Mucosa of rectum (tissue), 2 donors: ENCODE measurements at regions not wholly inside any gene's neighbourhood (a gene's known extent, or its start where the extent isn't known, plus 50 kb on each side); places are given as distances from the start of the nearest gene placed in this dataset.
"Not testable (repeated sequence)": the region's sequence is repeated elsewhere in the genome, so short reads cannot be mapped to it uniquely, and the experiment has no call there.

Source experiments
- H3K27ac ChIP-seq, 2 donors: one replicate each; pipeline ENCODE4 v1.7.0; 2013; ENCODE audit warnings: inconsistent platforms in 2 of 2, low read depth in 2 of 2, low read length in 2 of 2
- H3K27me3 ChIP-seq, 2 donors: one replicate each; pipeline ENCODE4 v1.7.0; 2013; ENCODE audit warnings: low read length in 2 of 2; ENCODE audit not compliant: control insufficient read depth in 2 of 2, insufficient read depth in 2 of 2
- H3K36me3 ChIP-seq, 2 donors: one replicate each; pipeline ENCODE4 v1.7.0; 2013; ENCODE audit warnings: low read length in 2 of 2; ENCODE audit not compliant: control insufficient read depth in 2 of 2, insufficient read depth in 2 of 2
- H3K4me1 ChIP-seq, 2 donors: one replicate each; pipeline ENCODE4 v1.7.0; 2013; ENCODE audit warnings: low read length in 2 of 2, mild to moderate bottlenecking in 1 of 2; ENCODE audit not compliant: control insufficient read depth in 2 of 2, insufficient read depth in 2 of 2
- H3K4me3 ChIP-seq, 2 donors: one replicate each; pipeline ENCODE4 v1.7.0; 2013; ENCODE audit warnings: low read length in 2 of 2
- H3K9ac ChIP-seq, 2 donors: one replicate each; pipeline ENCODE4 v1.7.0; 2013; ENCODE audit warnings: low read length in 2 of 2, low read depth in 1 of 2, mild to moderate bottlenecking in 1 of 2
- H3K9me3 ChIP-seq, 2 donors: one replicate each; pipeline ENCODE4 v1.7.0; 2013; ENCODE audit warnings: low read length in 2 of 2; ENCODE audit not compliant: control insufficient read depth in 2 of 2
- donor health status: healthy.
- donor health status: Normal muscosa, but diverticular disease.

DNA sequence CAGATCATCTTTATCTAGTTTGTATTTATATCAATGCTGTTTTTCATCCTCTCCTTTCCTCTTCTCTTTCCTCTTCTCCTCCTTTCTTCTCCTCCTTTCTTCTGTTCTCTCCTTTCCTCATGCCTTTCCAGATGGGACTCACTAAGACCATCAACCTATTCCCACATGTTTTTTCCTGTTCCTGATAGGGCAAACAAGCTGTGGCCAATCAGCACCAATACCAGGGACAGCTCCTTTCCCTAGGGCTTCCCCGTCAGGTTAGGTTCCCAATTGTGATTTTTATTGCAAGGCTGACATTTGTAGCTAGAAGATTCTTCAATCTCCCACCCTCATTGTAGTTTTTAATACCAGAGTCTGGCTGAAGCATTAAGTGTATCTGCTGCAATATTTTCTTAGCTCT lies 76.3 kb upstream of the COL8A1 start:
- Histone ChIP-seq H3K27me3 (no peaks in the 10 kb centered on the region), H3K9me3 (no peaks in the 10 kb centered on the region), H3K9ac (no peak overlapping the region), H3K36me3 (no peaks in the 10 kb centered on the region), H3K27ac (no peak overlapping the region), H3K4me1 (no peaks in the 10 kb centered on the region), H3K4me3 (no peak overlapping the region)

DNA sequence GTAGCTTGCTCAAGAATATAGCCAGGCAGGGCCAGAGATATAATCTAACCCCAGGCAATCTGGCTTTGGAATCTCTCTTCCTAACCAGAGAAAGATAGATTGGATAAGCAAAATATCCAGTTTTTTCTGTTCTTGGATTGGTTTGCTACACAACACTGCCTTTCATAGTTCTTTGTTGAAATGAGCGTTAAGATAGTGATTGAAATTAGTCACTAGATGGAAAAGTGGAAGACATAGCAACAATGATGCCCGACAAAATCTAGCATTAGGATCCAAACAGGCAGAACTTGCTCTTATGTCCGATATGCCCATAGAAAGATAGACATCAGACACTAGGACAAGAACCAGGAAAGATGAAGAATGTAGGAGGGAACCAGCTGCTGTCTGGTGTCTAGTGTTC lies 77.3 kb upstream of the COL8A1 start:
- H3K4me1 ChIP-seq = no peaks in the 10 kb centered on the region
- H3K9ac ChIP-seq = no peak overlapping the region
- no peak overlapping the region for H3K4me3 ChIP-seq
- H3K36me3 ChIP-seq = no peaks in the 10 kb centered on the region
- no peaks in the 10 kb centered on the region for H3K27me3 ChIP-seq
- no peak overlapping the region for H3K27ac ChIP-seq
- no peaks in the 10 kb centered on the region for H3K9me3 ChIP-seq

- Histone ChIP-seq H3K4me3 (no peak overlapping the region), H3K27ac (no peak overlapping the region), H3K36me3 (no peaks in the 10 kb centered on the region), H3K4me1 (no peaks in the 10 kb centered on the region), H3K9ac (no peak overlapping the region), H3K9me3 (no peaks in the 10 kb centered on the region), H3K27me3 (no peaks in the 10 kb centered on the region)
These were observed 79.2 kb upstream of the COL8A1 start for GRCh38 chr3:99559196-99559595.

GRCh38 chr3:99555885-99556284 lies 82.5 kb upstream of the COL8A1 start:
- not testable (repeated sequence) for H3K27me3 ChIP-seq, H3K4me1 ChIP-seq, H3K4me3 ChIP-seq, H3K36me3 ChIP-seq, H3K9me3 ChIP-seq, H3K9ac ChIP-seq, H3K27ac ChIP-seq

DNA sequence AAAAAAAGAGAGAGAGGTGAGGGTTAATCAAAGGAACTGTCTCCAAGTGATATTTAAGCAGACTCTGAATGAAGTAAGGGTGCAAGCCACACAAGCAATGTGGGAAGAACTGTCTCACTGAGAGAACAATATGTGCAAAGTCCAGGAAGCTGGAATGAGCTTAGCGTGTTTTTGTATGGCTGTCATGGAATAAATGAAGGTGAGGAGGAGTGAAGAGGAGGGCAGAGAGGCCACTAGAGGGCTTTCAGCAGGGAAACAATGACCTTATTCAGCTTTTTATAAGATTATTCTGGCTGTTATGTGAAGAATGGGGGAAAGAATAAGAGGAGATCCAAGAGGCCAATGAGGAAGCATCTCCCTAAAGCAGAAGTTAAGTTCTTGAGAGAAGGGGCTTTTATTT lies 86.9 kb upstream of the COL8A1 start:
- Histone ChIP-seq H3K27me3 (no peaks in the 10 kb centered on the region), H3K27ac (no peak overlapping the region), H3K36me3 (no peaks in the 10 kb centered on the region), H3K4me3 (no peak overlapping the region), H3K9me3 (no peaks in the 10 kb centered on the region), H3K4me1 (no peaks in the 10 kb centered on the region), H3K9ac (no peak overlapping the region)

GRCh38 chr3:99549957-99550603 lies 88.3 kb upstream of the COL8A1 start:
- Histone ChIP-seq H3K27me3 (no peaks in the 10 kb centered on the region), H3K27ac (no peak overlapping the region), H3K36me3 (no peaks in the 10 kb centered on the region), H3K9me3 (no peaks in the 10 kb centered on the region), H3K4me1 (no peaks in the 10 kb centered on the region), H3K9ac (no peak overlapping the region), H3K4me3 (no peak overlapping the region)

GRCh38 chr3:99549220-99549619 lies 89.2 kb upstream of the COL8A1 start:
- H3K4me3 ChIP-seq = no peak overlapping the region
- no peaks in the 10 kb centered on the region for H3K9me3 ChIP-seq
- no peaks in the 10 kb centered on the region for H3K4me1 ChIP-seq
- no peak overlapping the region for H3K9ac ChIP-seq
- no peak overlapping the region for H3K27ac ChIP-seq
- H3K27me3 ChIP-seq = no peaks in the 10 kb centered on the region
- H3K36me3 ChIP-seq = no peaks in the 10 kb centered on the region

GRCh38 chr3:99548674-99549073 lies 89.7 kb upstream of the COL8A1 start:
- Histone ChIP-seq H3K9ac (no peak overlapping the region), H3K4me1 (no peaks in the 10 kb centered on the region), H3K27me3 (no peaks in the 10 kb centered on the region), H3K4me3 (no peak overlapping the region), H3K9me3 (no peaks in the 10 kb centered on the region), H3K27ac (no peak overlapping the region), H3K36me3 (no peaks in the 10 kb centered on the region)

- Histone ChIP-seq H3K9ac (no peak overlapping the region), H3K9me3 (no peaks in the 10 kb centered on the region), H3K4me1 (no peaks in the 10 kb centered on the region), H3K27ac (no peak overlapping the region), H3K36me3 (no peaks in the 10 kb centered on the region), H3K27me3 (no peaks in the 10 kb centered on the region), H3K4me3 (no peak overlapping the region)
These were observed 92.3 kb upstream of the COL8A1 start for GRCh38 chr3:99545941-99546580.

DNA sequence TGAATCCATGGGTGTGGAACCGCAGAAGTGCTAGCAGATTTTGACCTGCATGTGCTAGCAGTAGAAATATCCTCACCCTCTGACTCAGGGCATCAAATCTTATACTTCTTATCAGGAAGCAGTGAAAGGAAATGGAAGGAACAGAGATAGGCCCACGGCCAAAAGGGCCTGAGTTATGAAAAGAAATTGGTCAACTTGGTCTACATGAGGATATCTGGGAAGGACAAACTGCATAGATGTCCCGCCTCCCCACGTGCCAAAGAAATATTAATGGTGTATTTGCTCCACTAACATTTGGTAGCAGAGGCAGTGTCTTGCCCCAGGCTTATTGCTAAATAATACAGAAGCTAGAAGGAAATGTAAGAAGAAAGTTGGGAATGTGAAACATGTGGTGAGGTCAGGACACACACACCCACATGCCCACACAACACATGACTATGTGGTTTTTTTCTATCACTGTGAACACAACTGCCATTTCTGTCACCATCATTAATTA lies 93.6 kb upstream of the COL8A1 start:
- Histone ChIP-seq H3K4me3 (no peak overlapping the region), H3K27me3 (no peaks in the 10 kb centered on the region), H3K4me1 (no peaks in the 10 kb centered on the region), H3K36me3 (no peaks in the 10 kb centered on the region), H3K9ac (no peak overlapping the region), H3K27ac (no peak overlapping the region), H3K9me3 (no peaks in the 10 kb centered on the region)
